ENCODE measurements at regions not wholly inside any gene's neighbourhood (a gene's known extent, or its start where the extent isn't known, plus 50 kb on each side); places are given as distances from the start of the nearest gene placed in this dataset.

- Histone ChIP-seq H3K27me3 (replicated peaks in 1 of 2; ENCODE audit: control insufficient read depth in 2 of 2, insufficient read depth in 2 of 2, low read length in 1 of 2) (no peaks in the 10 kb centered on the region; a peak in 1 of 4 replicates), H2AFZ (ENCODE audit: control insufficient read depth, low read depth, low read length) (no peak overlapping the region), H3K4me3 (no peak overlapping the region), H3K4me1 (ENCODE audit: control insufficient read depth, insufficient read depth, low read length) (no peaks in the 10 kb centered on the region), H3K36me3 (ENCODE audit: control insufficient read depth in 2 of 2, insufficient read depth in 2 of 2, low read length in 1 of 2) (no peaks in the 10 kb centered on the region), H3K9ac (ENCODE audit: control insufficient read depth, insufficient read depth, low read length) (no peak overlapping the region), H4K20me1 (ENCODE audit: control insufficient read depth, insufficient read depth) (no peaks in the 10 kb centered on the region), H3K4me2 (ENCODE audit: control insufficient read depth, insufficient read depth) (no peak overlapping the region), H3K79me2 (ENCODE audit: control insufficient read depth, insufficient read depth, low read length) (no peaks in the 10 kb centered on the region), H3K27ac (ENCODE audit: control insufficient read depth, insufficient read depth) (no peak overlapping the region), H3K9me3 (replicated peaks; ENCODE audit: control insufficient read depth, insufficient read depth, low read length) (no peaks in the 10 kb centered on the region)
- no TSS peak for BruUV-seq (replicated peaks)
- no peak for TF ChIP-seq NFXL1 (IDR thresholded peaks at IDR 0.05; ENCODE audit: borderline replicate concordance)
- no peak for TF ChIP-seq ZNF622 (IDR thresholded peaks at IDR 0.05)
- no peak for TF ChIP-seq NBN (IDR thresholded peaks at IDR 0.05)
- no peak for TF ChIP-seq CBX3 (IDR thresholded peaks at IDR 0.05; ENCODE audit: borderline replicate concordance, low read depth)
- TF ChIP-seq NFYB (IDR thresholded peaks at IDR 0.05; ENCODE audit: insufficient read depth, low read depth, low read length), result no peak
- TF ChIP-seq, protein P1, sequence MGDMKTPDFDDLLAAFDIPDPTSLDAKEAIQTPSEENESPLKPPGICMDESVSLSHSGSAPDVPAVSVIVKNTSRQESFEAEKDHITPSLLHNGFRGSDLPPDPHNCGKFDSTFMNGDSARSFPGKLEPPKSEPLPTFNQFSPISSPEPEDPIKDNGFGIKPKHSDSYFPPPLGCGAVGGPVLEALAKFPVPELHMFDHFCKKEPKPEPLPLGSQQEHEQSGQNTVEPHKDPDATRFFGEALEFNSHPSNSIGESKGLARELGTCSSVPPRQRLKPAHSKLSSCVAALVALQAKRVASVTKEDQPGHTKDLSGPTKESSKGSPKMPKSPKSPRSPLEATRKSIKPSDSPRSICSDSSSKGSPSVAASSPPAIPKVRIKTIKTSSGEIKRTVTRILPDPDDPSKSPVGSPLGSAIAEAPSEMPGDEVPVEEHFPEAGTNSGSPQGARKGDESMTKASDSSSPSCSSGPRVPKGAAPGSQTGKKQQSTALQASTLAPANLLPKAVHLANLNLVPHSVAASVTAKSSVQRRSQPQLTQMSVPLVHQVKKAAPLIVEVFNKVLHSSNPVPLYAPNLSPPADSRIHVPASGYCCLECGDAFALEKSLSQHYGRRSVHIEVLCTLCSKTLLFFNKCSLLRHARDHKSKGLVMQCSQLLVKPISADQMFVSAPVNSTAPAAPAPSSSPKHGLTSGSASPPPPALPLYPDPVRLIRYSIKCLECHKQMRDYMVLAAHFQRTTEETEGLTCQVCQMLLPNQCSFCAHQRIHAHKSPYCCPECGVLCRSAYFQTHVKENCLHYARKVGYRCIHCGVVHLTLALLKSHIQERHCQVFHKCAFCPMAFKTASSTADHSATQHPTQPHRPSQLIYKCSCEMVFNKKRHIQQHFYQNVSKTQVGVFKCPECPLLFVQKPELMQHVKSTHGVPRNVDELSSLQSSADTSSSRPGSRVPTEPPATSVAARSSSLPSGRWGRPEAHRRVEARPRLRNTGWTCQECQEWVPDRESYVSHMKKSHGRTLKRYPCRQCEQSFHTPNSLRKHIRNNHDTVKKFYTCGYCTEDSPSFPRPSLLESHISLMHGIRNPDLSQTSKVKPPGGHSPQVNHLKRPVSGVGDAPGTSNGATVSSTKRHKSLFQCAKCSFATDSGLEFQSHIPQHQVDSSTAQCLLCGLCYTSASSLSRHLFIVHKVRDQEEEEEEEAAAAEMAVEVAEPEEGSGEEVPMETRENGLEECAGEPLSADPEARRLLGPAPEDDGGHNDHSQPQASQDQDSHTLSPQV (IDR thresholded peaks at IDR 0.05), result no peak
- TF ChIP-seq EGR1 (IDR thresholded peaks at IDR 0.05; ENCODE audit: borderline replicate concordance in 1 of 2, low read depth in 2 of 2, low read length in 2 of 2), result no peak
- TF ChIP-seq MEF2A (IDR thresholded peaks at IDR 0.05; ENCODE audit: insufficient read depth, low read depth, low read length), result no peak
- ChIA-PET SMC1A (ENCODE audit: uncharacterized antibody, unreplicated experiment) (interaction anchor here (0.9 kb wide), 1 partner anchor 10 kb away, joined by 3 read pairs; no protein-coding TSS in a partner anchor), POLR2A (no interaction called here), RAD21 (ENCODE audit: unreplicated experiment) (no interaction called here), CTCF (no interaction called here)
- in situ Hi-C loops (cut with MboI) (no loop called here), intact Hi-C loops (cut with micrococcal nuclease; ENCODE audit: unreplicated experiment) (no loop called here)
- WGBS (ENCODE audit: insufficient coverage, insufficient replicate concordance, low lambda C conversion rate, missing lambda C conversion rate), result 18% methylated on average over 3 of the region's 3 CpGs
- DNase-seq (ENCODE audit: low read depth, low spot score) (no peak), ATAC-seq (no peak), FAIRE-seq (no peak)
Observed at GRCh38 chr2:66700677-66701066, 265.7 kb downstream of the MEIS1 start.

Measured in GM12878 (cell line).